ENCODE measurements at regions not wholly inside any gene's neighbourhood (a gene's known extent, or its start where the extent isn't known, plus 50 kb on each side); places are given as distances from the start of the nearest gene placed in this dataset.

DNA sequence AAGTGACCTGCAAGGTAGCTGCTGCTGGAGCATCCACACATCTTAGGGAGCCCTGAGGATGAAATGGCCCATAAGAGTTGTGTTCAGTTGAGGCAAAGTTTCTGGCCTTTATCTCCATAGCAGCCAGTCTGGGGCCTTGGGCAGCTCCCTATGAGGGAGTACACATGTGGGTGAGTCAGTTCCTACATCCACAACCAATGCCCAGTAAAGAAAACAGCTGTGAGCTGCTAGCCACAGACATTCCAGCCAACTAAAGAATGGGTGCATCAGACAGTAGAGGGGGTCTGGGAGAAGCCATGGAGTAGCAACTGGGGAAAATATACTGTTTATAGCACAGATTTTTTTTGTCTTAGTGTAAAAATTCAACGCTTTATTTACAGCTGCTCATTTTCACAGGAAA lies 720.7 kb downstream of the TLE1 start:
- no peak overlapping the region for H3K9ac ChIP-seq (ENCODE audit: insufficient read length)
- H3K4me3 ChIP-seq, result no peak overlapping the region
- H3K9me3 ChIP-seq (ENCODE audit: low read depth, low read length), result no peaks in the 10 kb centered on the region
- H3K27ac ChIP-seq, result no peak overlapping the region
- TF ChIP-seq FOXP2 (optimal IDR thresholded peaks at IDR 0.05; ENCODE audit: control extremely low read depth, extremely low read length, insufficient read depth) (no peak), POLR2AphosphoS5 (IDR thresholded peaks at IDR 0.05; ENCODE audit: borderline replicate concordance, low read depth, low read length) (no peak), EZH2 (IDR thresholded peaks at IDR 0.05) (no peak)
- no peak for DNase-seq (ENCODE audit: low read depth, low spot score)
- H3K36me3 ChIP-seq (ENCODE audit: insufficient read depth, low read length), result no peaks in the 10 kb centered on the region

DNA sequence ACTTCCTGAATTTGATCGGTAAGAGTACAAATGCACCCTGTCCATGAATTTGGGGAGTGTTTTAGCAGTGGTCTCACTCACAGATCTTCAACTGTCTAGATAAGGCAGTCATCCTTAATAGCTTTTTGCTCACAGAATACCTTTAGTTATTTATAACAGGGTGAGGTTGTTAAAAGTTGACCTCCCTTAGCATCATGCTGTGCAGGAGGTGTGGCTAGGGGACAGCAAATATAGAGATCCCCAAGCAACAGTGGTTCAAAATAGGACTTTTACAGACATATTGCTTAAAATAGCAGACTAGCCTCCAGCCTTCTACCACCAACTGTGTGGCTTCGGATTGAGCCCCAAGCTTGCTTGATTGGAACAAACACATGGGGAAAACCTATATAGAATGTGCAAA lies 724.4 kb downstream of the TLE1 start:
- Histone ChIP-seq H3K4me3 (no peak overlapping the region), H3K9me3 (ENCODE audit: low read depth, low read length) (no peaks in the 10 kb centered on the region), H3K27ac (no peak overlapping the region), H3K36me3 (ENCODE audit: insufficient read depth, low read length) (no peaks in the 10 kb centered on the region), H3K9ac (ENCODE audit: insufficient read length) (no peak overlapping the region)
- no peak for TF ChIP-seq POLR2AphosphoS5 (IDR thresholded peaks at IDR 0.05; ENCODE audit: borderline replicate concordance, low read depth, low read length)
- no peak for TF ChIP-seq FOXP2 (optimal IDR thresholded peaks at IDR 0.05; ENCODE audit: control extremely low read depth, extremely low read length, insufficient read depth)
- TF ChIP-seq EZH2 (IDR thresholded peaks at IDR 0.05), result no peak
- no peak for DNase-seq (ENCODE audit: low read depth, low spot score)

DNA sequence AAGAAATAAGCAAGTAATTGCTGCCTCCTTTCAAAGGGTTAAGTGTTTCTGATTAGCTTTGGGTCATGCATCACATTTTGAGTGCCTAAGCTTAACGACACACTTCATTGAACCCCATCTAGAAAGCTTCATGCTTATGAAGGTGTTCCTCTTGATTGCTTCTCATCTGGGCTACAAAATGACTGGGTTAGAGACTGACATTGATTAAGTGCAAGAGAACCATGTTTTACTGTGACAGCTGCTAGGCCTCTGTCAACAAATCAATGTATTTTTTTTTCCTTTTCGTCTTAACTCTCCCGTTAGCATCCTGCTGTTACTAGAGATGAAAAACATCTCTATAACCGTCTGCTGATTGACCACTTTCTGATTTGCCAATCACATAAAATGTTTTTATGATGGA lies 725.0 kb downstream of the TLE1 start:
- Histone ChIP-seq H3K9me3 (ENCODE audit: low read depth, low read length) (no peaks in the 10 kb centered on the region), H3K27ac (no peak overlapping the region), H3K9ac (ENCODE audit: insufficient read length) (no peak overlapping the region), H3K36me3 (ENCODE audit: insufficient read depth, low read length) (no peaks in the 10 kb centered on the region), H3K4me3 (no peak overlapping the region)
- TF ChIP-seq FOXP2 (optimal IDR thresholded peaks at IDR 0.05; ENCODE audit: control extremely low read depth, extremely low read length, insufficient read depth) (no peak), EZH2 (IDR thresholded peaks at IDR 0.05) (no peak), POLR2AphosphoS5 (IDR thresholded peaks at IDR 0.05; ENCODE audit: borderline replicate concordance, low read depth, low read length) (no peak)
- DNase-seq (ENCODE audit: low read depth, low spot score), result no peak

DNA sequence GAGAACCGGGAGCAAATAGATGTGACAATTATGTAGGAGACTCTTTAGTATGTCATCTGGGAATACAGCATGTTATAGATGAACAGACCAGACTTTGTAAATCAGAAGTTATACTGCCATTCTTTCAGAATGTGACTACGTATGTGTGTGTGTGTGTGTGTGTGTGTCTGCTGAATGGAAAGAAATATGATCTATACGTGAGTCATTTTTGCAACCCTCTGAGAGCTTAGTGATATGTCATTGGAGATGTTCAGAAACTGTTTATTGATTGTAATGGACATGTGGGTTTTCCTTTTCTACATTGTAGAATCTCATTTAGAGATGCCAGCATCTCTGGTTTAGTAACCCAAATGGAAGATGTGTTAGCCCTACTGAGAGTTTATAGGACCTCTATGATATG lies 731.5 kb downstream of the TLE1 start:
- TF ChIP-seq POLR2AphosphoS5 (IDR thresholded peaks at IDR 0.05; ENCODE audit: borderline replicate concordance, low read depth, low read length) (no peak), FOXP2 (optimal IDR thresholded peaks at IDR 0.05; ENCODE audit: control extremely low read depth, extremely low read length, insufficient read depth) (no peak), EZH2 (IDR thresholded peaks at IDR 0.05) (no peak)
- H3K4me3 ChIP-seq, result no peak overlapping the region
- H3K9me3 ChIP-seq (ENCODE audit: low read depth, low read length), result no peaks in the 10 kb centered on the region
- DNase-seq (ENCODE audit: low read depth, low spot score), result no peak
- H3K27ac ChIP-seq, result no peak overlapping the region
- no peaks in the 10 kb centered on the region for H3K36me3 ChIP-seq (ENCODE audit: insufficient read depth, low read length)
- H3K9ac ChIP-seq (ENCODE audit: insufficient read length), result no peak overlapping the region

DNA sequence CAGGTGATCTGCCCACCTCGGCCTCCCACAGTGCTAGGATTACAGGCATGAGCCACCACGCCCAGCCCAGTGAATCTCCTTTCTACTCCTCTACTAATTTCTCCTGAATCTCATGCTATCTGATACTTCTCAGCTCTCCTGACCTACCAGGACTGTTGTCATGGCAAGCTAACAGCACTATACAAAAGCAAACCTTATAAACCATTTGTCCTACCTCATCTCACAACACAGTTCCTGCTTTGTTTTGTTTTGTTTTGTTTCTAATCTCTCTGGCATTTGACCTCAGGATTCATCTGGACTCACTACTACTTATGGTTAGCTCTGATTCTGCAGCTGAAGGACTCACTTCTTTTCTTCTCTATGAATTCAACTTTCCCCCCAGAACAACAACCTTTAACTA lies 734.8 kb downstream of the TLE1 start:
- Histone ChIP-seq H3K4me3 (no peak overlapping the region), H3K36me3 (ENCODE audit: insufficient read depth, low read length) (no peaks in the 10 kb centered on the region), H3K9ac (ENCODE audit: insufficient read length) (no peak overlapping the region), H3K27ac (no peak overlapping the region), H3K9me3 (ENCODE audit: low read depth, low read length) (no peaks in the 10 kb centered on the region)
- no peak for DNase-seq (ENCODE audit: low read depth, low spot score)
- no peak for TF ChIP-seq EZH2 (IDR thresholded peaks at IDR 0.05)
- no peak for TF ChIP-seq POLR2AphosphoS5 (IDR thresholded peaks at IDR 0.05; ENCODE audit: borderline replicate concordance, low read depth, low read length)
- TF ChIP-seq FOXP2 (optimal IDR thresholded peaks at IDR 0.05; ENCODE audit: control extremely low read depth, extremely low read length, insufficient read depth), result no peak

DNA sequence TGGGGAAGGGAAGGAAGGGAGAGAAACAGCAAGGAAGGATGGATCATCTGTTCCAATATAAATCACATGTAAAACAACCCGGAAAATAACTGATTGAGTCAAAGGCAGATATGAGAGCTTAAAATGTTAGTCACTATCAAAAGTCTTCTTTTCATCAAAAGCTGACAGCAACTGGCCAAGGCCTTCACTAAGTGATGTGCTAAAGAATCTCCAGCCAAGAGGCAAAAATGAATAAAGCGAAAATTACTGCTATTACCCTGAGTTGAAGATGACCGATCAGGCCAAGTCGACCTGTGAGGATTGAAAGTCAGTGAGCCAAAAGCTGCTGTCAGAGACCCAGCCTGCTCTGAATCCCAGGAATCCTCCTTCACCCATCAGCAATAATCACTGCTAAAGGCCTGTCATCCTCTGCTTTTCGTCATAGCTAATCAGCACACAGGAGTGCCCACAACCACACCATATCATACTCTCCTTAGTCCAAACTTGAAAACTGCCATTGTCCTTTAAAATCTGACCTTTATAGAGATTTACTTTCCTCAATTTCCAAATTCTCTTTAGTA lies 736.9 kb downstream of the TLE1 start:
- DNase-seq (ENCODE audit: low read depth, low spot score), result no peak
- no peaks in the 10 kb centered on the region for H3K9me3 ChIP-seq (ENCODE audit: low read depth, low read length)
- H3K9ac ChIP-seq (ENCODE audit: insufficient read length), result no peak overlapping the region
- H3K4me3 ChIP-seq, result no peak overlapping the region
- no peaks in the 10 kb centered on the region for H3K36me3 ChIP-seq (ENCODE audit: insufficient read depth, low read length)
- no peak for TF ChIP-seq POLR2AphosphoS5 (IDR thresholded peaks at IDR 0.05; ENCODE audit: borderline replicate concordance, low read depth, low read length)
- H3K27ac ChIP-seq, result no peak overlapping the region

DNA sequence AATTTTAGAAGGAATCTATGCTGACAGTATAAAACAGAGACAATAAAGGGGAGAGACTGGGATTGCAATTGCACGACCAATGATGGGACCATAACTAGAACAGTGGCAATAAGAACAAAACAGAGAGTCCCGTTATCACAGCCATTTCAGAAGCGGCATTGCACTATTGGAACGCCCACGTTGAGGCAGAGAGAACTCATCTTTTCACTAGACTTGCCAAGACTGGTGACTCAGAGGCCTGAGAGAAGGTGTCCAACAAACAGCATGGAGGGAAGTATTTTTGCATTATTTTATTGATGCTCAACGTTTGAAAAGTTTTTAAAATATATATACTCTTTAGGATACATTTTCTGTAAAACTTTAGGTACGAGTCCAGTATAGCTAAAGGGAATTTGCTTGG lies 737.7 kb downstream of the TLE1 start:
- Histone ChIP-seq H3K9me3 (ENCODE audit: low read depth, low read length) (no peaks in the 10 kb centered on the region), H3K27ac (no peak overlapping the region), H3K4me3 (no peak overlapping the region), H3K36me3 (ENCODE audit: insufficient read depth, low read length) (no peaks in the 10 kb centered on the region), H3K9ac (ENCODE audit: insufficient read length) (no peak overlapping the region)
- TF ChIP-seq EZH2 (IDR thresholded peaks at IDR 0.05) (no peak), POLR2AphosphoS5 (IDR thresholded peaks at IDR 0.05; ENCODE audit: borderline replicate concordance, low read depth, low read length) (no peak), FOXP2 (optimal IDR thresholded peaks at IDR 0.05; ENCODE audit: control extremely low read depth, extremely low read length, insufficient read depth) (no peak)
- DNase-seq (ENCODE audit: low read depth, low spot score), result no peak

DNA sequence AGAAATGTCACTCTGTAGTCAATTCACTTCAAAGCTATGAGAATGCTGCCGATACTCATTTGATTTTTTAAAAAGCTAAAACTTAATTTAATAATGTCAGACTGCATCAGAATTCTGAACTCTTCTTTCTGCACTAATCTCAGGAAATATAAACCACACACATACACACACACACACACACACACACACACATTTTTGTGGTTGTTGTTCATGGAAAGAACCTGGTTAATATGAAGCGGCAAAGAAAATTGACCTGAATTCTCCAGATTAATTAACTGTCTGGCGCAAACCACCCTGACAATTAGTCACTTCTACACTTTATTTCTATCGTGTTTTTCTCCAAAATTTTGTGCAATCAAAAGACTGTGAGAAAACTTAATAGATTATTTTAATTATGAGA lies 740.5 kb downstream of the TLE1 start:
- no peak for DNase-seq (ENCODE audit: low read depth, low spot score)
- H3K9me3 ChIP-seq (ENCODE audit: low read depth, low read length), result no peaks in the 10 kb centered on the region
- H3K9ac ChIP-seq (ENCODE audit: insufficient read length), result no peak overlapping the region

DNA sequence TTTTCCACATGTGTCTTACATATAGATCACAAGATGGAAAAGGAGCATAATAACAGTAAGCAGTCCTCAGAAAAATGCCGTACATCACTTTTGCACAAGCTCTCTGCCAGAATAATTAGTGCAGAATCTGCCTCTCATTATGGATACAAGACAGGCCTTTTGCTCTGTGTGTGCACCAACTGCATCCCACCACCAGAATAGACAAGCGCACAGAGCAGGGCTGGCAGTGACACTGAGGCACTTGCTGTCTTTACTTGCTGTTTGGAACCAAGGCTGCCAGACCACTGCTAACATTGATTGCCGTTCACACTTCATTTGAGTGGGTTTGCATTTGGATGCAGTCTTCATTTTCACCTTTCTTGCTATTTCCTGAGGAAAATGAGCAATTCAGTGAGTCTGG lies 741.3 kb downstream of the TLE1 start:
- H3K4me3 ChIP-seq, result no peak overlapping the region

More for the DNA sequence above, 740.5 kb downstream of the TLE1 start:
- Histone ChIP-seq H3K36me3 (ENCODE audit: insufficient read depth, low read length) (no peaks in the 10 kb centered on the region), H3K4me3 (no peak overlapping the region), H3K27ac (no peak overlapping the region)
- no peak for TF ChIP-seq POLR2AphosphoS5 (IDR thresholded peaks at IDR 0.05; ENCODE audit: borderline replicate concordance, low read depth, low read length)
- no peak for TF ChIP-seq FOXP2 (optimal IDR thresholded peaks at IDR 0.05; ENCODE audit: control extremely low read depth, extremely low read length, insufficient read depth)
- TF ChIP-seq EZH2 (IDR thresholded peaks at IDR 0.05), result no peak

More for the DNA sequence above, 741.3 kb downstream of the TLE1 start:
- Histone ChIP-seq H3K9me3 (ENCODE audit: low read depth, low read length) (no peaks in the 10 kb centered on the region), H3K9ac (ENCODE audit: insufficient read length) (no peak overlapping the region), H3K36me3 (ENCODE audit: insufficient read depth, low read length) (no peaks in the 10 kb centered on the region), H3K27ac (no peak overlapping the region)
- DNase-seq (ENCODE audit: low read depth, low spot score), result no peak
- no peak for TF ChIP-seq POLR2AphosphoS5 (IDR thresholded peaks at IDR 0.05; ENCODE audit: borderline replicate concordance, low read depth, low read length)
- no peak for TF ChIP-seq EZH2 (IDR thresholded peaks at IDR 0.05)
- no peak for TF ChIP-seq FOXP2 (optimal IDR thresholded peaks at IDR 0.05; ENCODE audit: control extremely low read depth, extremely low read length, insufficient read depth)
